PC-3 (cell line): ENCODE measurements at regions not wholly inside any gene's neighbourhood (a gene's known extent, or its start where the extent isn't known, plus 50 kb on each side); places are given as distances from the start of the nearest gene placed in this dataset.

ENCODE experiments used
- ATAC-seq: fragments of 200-7000 bp; cut with Tn5 transposase; 2 replicates; pipeline ENCODE4 v1.9.1; 2020; ENCODE audit warnings: mild to moderate bottlenecking, moderate library complexity
- BruUV-seq: library from RNA; stranded (reverse); fragments of 400-500 nt; replicated peaks from 2 replicates; lab custom pipeline; 2021; lab: Mats Ljungman, UMichigan
- CTCF ChIA-PET: fragments of 300-600 bp; sonication (Branson Sonifier 250); formaldehyde crosslinking; loops from one replicate; lab custom pipeline; 2022; ENCODE audit warnings: antibody characterized with exemption; lab: Charles Lee
- POLR2A ChIA-PET: fragments of 300-600 bp; sonication (Branson Sonifier 250); formaldehyde crosslinking; loops from one replicate; lab custom pipeline; 2022; ENCODE audit warnings: antibody characterized with exemption; ENCODE audit not compliant: unreplicated experiment; lab: Charles Lee
- DNase-seq: peaks from one replicate; pipeline ENCODE4 v3.0.0-alpha.2; 2015
- H2AFZ ChIP-seq: fragments of 300-600 bp; sonication (generic); 2 replicates; pipeline ENCODE4 v1.6.0; 2016; ENCODE audit warnings: antibody characterized with exemption, low read length
- H3F3A ChIP-seq: fragments of 300-600 bp; sonication (generic); one replicate; pipeline ENCODE4 v1.6.0; 2017; ENCODE audit warnings: antibody characterized with exemption, low read length, control low read depth, mild to moderate bottlenecking; ENCODE audit not compliant: unreplicated experiment
- H3K27ac ChIP-seq: fragments of 300-600 bp; sonication (generic); 2 replicates; pipeline ENCODE4 v1.5.1; 2016; ENCODE audit warnings: mild to moderate bottlenecking, low read length
- H3K27me3 ChIP-seq: fragments of 300-600 bp; sonication (generic); 2 replicates; pipeline ENCODE4 v1.6.1; 2016; ENCODE audit warnings: low read length, mixed read lengths
- H3K36me3 ChIP-seq: fragments of 300-600 bp; sonication (generic); 2 replicates; pipeline ENCODE4 v1.6.1; 2016; ENCODE audit warnings: low read depth, mixed run types, low read length, mixed read lengths
- H3K4me1 ChIP-seq: fragments of 300-600 bp; sonication (generic); 2 replicates; pipeline ENCODE4 v1.5.1; 2016; ENCODE audit warnings: low read length; ENCODE audit not compliant: insufficient read depth
- H3K4me2 ChIP-seq: fragments of 300-600 bp; sonication (generic); 2 replicates; pipeline ENCODE4 v1.6.0; 2016; ENCODE audit warnings: low read length
- H3K4me3 ChIP-seq: fragments of 300-600 bp; sonication (generic); 2 replicates; pipeline ENCODE4 v1.5.1; 2016; ENCODE audit warnings: mild to moderate bottlenecking, low read length, mixed read lengths
- H3K79me2 ChIP-seq: fragments of 300-600 bp; sonication (generic); 2 replicates; pipeline ENCODE4 v1.6.1; 2017; ENCODE audit warnings: low read length, mixed read lengths
- H3K9ac ChIP-seq: fragments of 300-600 bp; sonication (generic); 2 replicates; pipeline ENCODE4 v1.6.0; 2016; ENCODE audit warnings: mild to moderate bottlenecking, low read length
- H3K9me2 ChIP-seq: fragments of 300-600 bp; sonication (generic); replicated peaks from 2 replicates; pipeline ENCODE4 v1.6.1; 2016; ENCODE audit warnings: mixed run types, low read length, mixed read lengths
- H3K9me3 ChIP-seq: fragments of 300-600 bp; sonication (generic); 2 replicates; pipeline ENCODE4 v1.6.1; 2016; ENCODE audit warnings: low read length, mixed read lengths
- H4K20me1 ChIP-seq: fragments of 300-600 bp; sonication (generic); 2 replicates; pipeline ENCODE4 v1.6.1; 2016; ENCODE audit warnings: low read length, mixed read lengths
- CTCF ChIP-seq: fragments of 300-600 bp; sonication (generic); conservative IDR thresholded peaks from 2 replicates; pipeline ENCODE4 v1.5.1; 2017; ENCODE audit warnings: antibody characterized with exemption, low read depth, mild to moderate bottlenecking, low read length
- EZH2 ChIP-seq: fragments of 300-600 bp; sonication (generic); IDR thresholded peaks from one replicate; pipeline ENCODE4 v1.6.1; 2017; ENCODE audit warnings: antibody characterized with exemption, mild to moderate bottlenecking, low read length; ENCODE audit not compliant: unreplicated experiment
- EZH2phosphoT487 ChIP-seq: fragments of 300-600 bp; sonication (generic); IDR thresholded peaks from 2 replicates; pipeline ENCODE4 v1.6.1; 2018; ENCODE audit warnings: mild to moderate bottlenecking, antibody characterized with exemption, low read length, borderline replicate concordance
- intact Hi-C: fragments of 100-400 bp; cut with micrococcal nuclease; formaldehyde crosslinking; loops from 2 replicates; pipeline ENCODE4 v1.9.0; 2023

GRCh38 chr2:58984731-58985130 is 743.6 kb upstream of the FANCL start:
- H2AFZ ChIP-seq: no peak overlapping the region
- no peak overlapping the region for H3K4me2 ChIP-seq
- BruUV-seq: no TSS peak
- DNase-seq (no peak), ATAC-seq (no peak)
- H4K20me1 ChIP-seq: no peaks in the 10 kb centered on the region
- no peak for TF ChIP-seq EZH2
- TF ChIP-seq EZH2phosphoT487: no peak
- no peak for TF ChIP-seq CTCF
- no peaks in the 10 kb centered on the region for H3K79me2 ChIP-seq
- POLR2A ChIA-PET: no interaction called here
- intact Hi-C loops: no loop called here
- no peak overlapping the region for H3K9ac ChIP-seq
- H3K27ac ChIP-seq: no peak overlapping the region
- no peaks in the 10 kb centered on the region for H3F3A ChIP-seq
- H3K4me1 ChIP-seq: no peaks in the 10 kb centered on the region
- H3K36me3 ChIP-seq: no peaks in the 10 kb centered on the region
- 0 out of 2 replicates have a peak, but pooled peaks cover 4% of the 10 kb centered on the region for H3K9me3 ChIP-seq
- peaks cover 40% of the 10 kb centered on the region for H3K27me3 ChIP-seq
- no peaks in the 10 kb centered on the region for H3K9me2 ChIP-seq
- no peak overlapping the region for H3K4me3 ChIP-seq
- CTCF ChIA-PET: no interaction called here

GRCh38 chr2:58983111-58983510 is 742.0 kb upstream of the FANCL start:
- Histone ChIP-seq H3K27ac (no peak overlapping the region), H2AFZ (no peak overlapping the region), H3K4me1 (no peaks in the 10 kb centered on the region), H3K4me2 (no peak overlapping the region), H3K9me2 (no peaks in the 10 kb centered on the region), H3K4me3 (no peak overlapping the region), H3K36me3 (no peaks in the 10 kb centered on the region), H4K20me1 (no peaks in the 10 kb centered on the region), H3K79me2 (no peaks in the 10 kb centered on the region), H3F3A (no peaks in the 10 kb centered on the region), H3K9ac (no peak overlapping the region), H3K27me3 (peaks cover 56% of the 10 kb centered on the region), H3K9me3 (no peaks in the 10 kb centered on the region)
- TF ChIP-seq EZH2phosphoT487: no peak
- TF ChIP-seq CTCF: no peak
- TF ChIP-seq EZH2: no peak
- no peak for ATAC-seq
- ChIA-PET CTCF (no interaction called here), POLR2A (no interaction called here)
- no TSS peak for BruUV-seq
- intact Hi-C loops: no loop called here
- no peak for DNase-seq

GRCh38 chr2:58981237-58981636 is 740.1 kb upstream of the FANCL start:
- ATAC-seq: no peak
- no TSS peak for BruUV-seq
- CTCF ChIA-PET: interaction anchor here (0.6 kb wide), 1 partner anchor 1278 kb away, joined by 4 read pairs; no protein-coding TSS in a partner anchor

More at GRCh38 chr2:58981237-58981636, 740.1 kb upstream of the FANCL start:
- Histone ChIP-seq H3K9me3 (no peaks in the 10 kb centered on the region), H3K4me1 (no peaks in the 10 kb centered on the region), H3K9ac (no peak overlapping the region), H3K4me3 (no peak overlapping the region), H3K4me2 (no peak overlapping the region), H3K27ac (no peak overlapping the region), H3F3A (no peaks in the 10 kb centered on the region), H3K27me3 (peaks cover 75% of the 10 kb centered on the region), H3K9me2 (no peaks in the 10 kb centered on the region), H2AFZ (no peak overlapping the region), H3K79me2 (no peaks in the 10 kb centered on the region), H3K36me3 (no peaks in the 10 kb centered on the region), H4K20me1 (no peaks in the 10 kb centered on the region)
- intact Hi-C loops: no loop called here
- no peak for DNase-seq
- TF ChIP-seq EZH2phosphoT487 (no peak), EZH2 (no peak), CTCF (no peak)
- POLR2A ChIA-PET: no interaction called here
